Esophagus (tissue), 2 donors: ENCODE measurements at regions not wholly inside any gene's neighbourhood (a gene's known extent, or its start where the extent isn't known, plus 50 kb on each side); places are given as distances from the start of the nearest gene placed in this dataset.
"Not testable (repeated sequence)": the region's sequence is repeated elsewhere in the genome, so short reads cannot be mapped to it uniquely, and the experiment has no call there.

Experiments
- H3K27ac ChIP-seq, 2 donors: one replicate each; pipeline ENCODE4 v1.5.1; 2013; ENCODE audit warnings: low read depth in 2 of 2, mild to moderate bottlenecking in 2 of 2, inconsistent platforms in 1 of 2, low read length in 1 of 2, moderate library complexity in 1 of 2
- H3K27me3 ChIP-seq, 2 donors: one replicate each; pipeline ENCODE4 v1.6.1; 2013; ENCODE audit warnings: low read length in 2 of 2, control low read depth in 1 of 2, mild to moderate bottlenecking in 1 of 2; ENCODE audit not compliant: insufficient read depth in 2 of 2, control insufficient read depth in 1 of 2
- H3K36me3 ChIP-seq, 2 donors: one replicate each; pipeline ENCODE4 v1.6.1; 2013; ENCODE audit warnings: low read length in 1 of 2; ENCODE audit not compliant: control insufficient read depth in 2 of 2, insufficient read depth in 2 of 2
- H3K4me1 ChIP-seq, 2 donors: one replicate each; pipeline ENCODE4 v1.6.1; 2013; ENCODE audit warnings: low read length in 1 of 2; ENCODE audit not compliant: control insufficient read depth in 2 of 2, insufficient read depth in 2 of 2
- H3K4me3 ChIP-seq, 2 donors: one replicate each; pipeline ENCODE4 v1.5.1; 2013; ENCODE audit warnings: low read length in 2 of 2, mild to moderate bottlenecking in 2 of 2, low read depth in 1 of 2, moderate library complexity in 1 of 2
- H3K9me3 ChIP-seq, 2 donors: one replicate each; pipeline ENCODE4 v1.6.1; 2013; ENCODE audit warnings: mild to moderate bottlenecking in 2 of 2, low read depth in 1 of 2, low read length in 1 of 2, moderate library complexity in 1 of 2; ENCODE audit not compliant: control insufficient read depth in 2 of 2, insufficient read depth in 1 of 2
- WGBS, 2 donors: extraction: QIAGEN DNeasy Blood & Tissue Kit; methylation state at CpG; one replicate each; pipeline ENCODE4 v1.1.7; 2013; 5-methylcytosine and 5-hydroxymethylcytosine counted together
- donor health status: healthy with polysubstance abuse.
- donor health status: Bipolar disorder and iron deficiency.

GRCh38 chr10:28902215-28902614, 224.9 kb downstream of the BAMBI start:
- Histone ChIP-seq H3K27ac (no peak overlapping the region), H3K9me3 (no peaks in the 10 kb centered on the region), H3K4me1 (no peaks in the 10 kb centered on the region), H3K4me3 (no peak overlapping the region), H3K36me3 (no peaks in the 10 kb centered on the region), H3K27me3 (no peaks in the 10 kb centered on the region)
- 96 to 98% methylated on average over 3 of the region's 3 CpGs for WGBS, 2 donors

- WGBS, 2 donors, result 41 to 51% methylated on average over 2 of the region's 2 CpGs
- Histone ChIP-seq H3K27me3 (no peaks in the 10 kb centered on the region), H3K9me3 (no peaks in the 10 kb centered on the region), H3K36me3 (no peaks in the 10 kb centered on the region), H3K4me1 (no peaks in the 10 kb centered on the region), H3K27ac (no peak overlapping the region), H3K4me3 (no peak overlapping the region)
Measured at GRCh38 chr10:28903063-28903462, 225.7 kb downstream of the BAMBI start.

- no peaks in the 10 kb centered on the region for H3K36me3 ChIP-seq
- no peaks in the 10 kb centered on the region for H3K4me1 ChIP-seq
- no peaks in the 10 kb centered on the region for H3K9me3 ChIP-seq
- no peaks in the 10 kb centered on the region for H3K27me3 ChIP-seq
- no peak overlapping the region for H3K4me3 ChIP-seq
- H3K27ac ChIP-seq, result no peak overlapping the region
- 75 to 78% methylated on average over 6 of the region's 6 CpGs for WGBS, 2 donors
Measured at GRCh38 chr10:28903736-28904135, 226.4 kb downstream of the BAMBI start.

- 80 to 82% methylated on average over 5 of the region's 5 CpGs for WGBS, 2 donors
- Histone ChIP-seq H3K4me3 (no peak overlapping the region), H3K9me3 (no peaks in the 10 kb centered on the region), H3K27ac (no peak overlapping the region), H3K36me3 (no peaks in the 10 kb centered on the region), H3K4me1 (no peaks in the 10 kb centered on the region), H3K27me3 (no peaks in the 10 kb centered on the region)
Measured at GRCh38 chr10:28905371-28905770, 228.1 kb downstream of the BAMBI start.

- Histone ChIP-seq H3K36me3 (no peaks in the 10 kb centered on the region), H3K27me3 (no peaks in the 10 kb centered on the region), H3K27ac (no peak overlapping the region), H3K9me3 (no peaks in the 10 kb centered on the region), H3K4me3 (no peak overlapping the region), H3K4me1 (no peaks in the 10 kb centered on the region)
- 54 to 62% methylated on average over 11 of the region's 11 CpGs for WGBS, 2 donors
Measured at GRCh38 chr10:28906011-28906411, 228.7 kb downstream of the BAMBI start.

GRCh38 chr10:28906415-28906814, 229.1 kb downstream of the BAMBI start:
- no peaks in the 10 kb centered on the region for H3K36me3 ChIP-seq
- H3K27me3 ChIP-seq, result no peaks in the 10 kb centered on the region

GRCh38 chr10:28906934-28907333, 229.6 kb downstream of the BAMBI start:
- WGBS, 2 donors, result 82 to 86% methylated on average over 3 of the region's 3 CpGs
- Histone ChIP-seq H3K4me1 (no peaks in the 10 kb centered on the region), H3K27ac (no peak overlapping the region), H3K36me3 (no peaks in the 10 kb centered on the region), H3K27me3 (no peaks in the 10 kb centered on the region), H3K4me3 (no peak overlapping the region), H3K9me3 (no peaks in the 10 kb centered on the region)

More at GRCh38 chr10:28906415-28906814, 229.1 kb downstream of the BAMBI start:
- WGBS, 2 donors, result 52 to 65% methylated on average over 4 of the region's 4 CpGs
- Histone ChIP-seq H3K4me3 (no peak overlapping the region), H3K4me1 (no peaks in the 10 kb centered on the region), H3K9me3 (no peaks in the 10 kb centered on the region), H3K27ac (no peak overlapping the region)

- Histone ChIP-seq H3K9me3 (no peaks in the 10 kb centered on the region), H3K4me3 (no peak overlapping the region), H3K4me1 (peaks cover 0 to 2% of the 10 kb centered on the region in 2 donors), H3K27ac (no peak overlapping the region), H3K36me3 (no peaks in the 10 kb centered on the region), H3K27me3 (no peaks in the 10 kb centered on the region)
- WGBS, 2 donors, result 86 to 87% methylated on average over 5 of the region's 5 CpGs
Measured at GRCh38 chr10:28909875-28910274, 232.6 kb downstream of the BAMBI start.

- Histone ChIP-seq H3K27ac (no peak overlapping the region), H3K9me3 (no peaks in the 10 kb centered on the region), H3K27me3 (no peaks in the 10 kb centered on the region), H3K36me3 (no peaks in the 10 kb centered on the region), H3K4me1 (peaks cover 0 to 2% of the 10 kb centered on the region in 2 donors), H3K4me3 (no peak overlapping the region)
- 56 to 60% methylated on average over 3 of the region's 3 CpGs for WGBS, 2 donors
Measured at GRCh38 chr10:28910956-28911355, 233.6 kb downstream of the BAMBI start.

- WGBS, 2 donors, result 73 to 77% methylated on average over 8 of the region's 8 CpGs
- not testable (repeated sequence) for H3K4me3 ChIP-seq, H3K4me1 ChIP-seq, H3K27me3 ChIP-seq, H3K27ac ChIP-seq, H3K9me3 ChIP-seq, H3K36me3 ChIP-seq
Measured at GRCh38 chr10:28911511-28911910, 234.2 kb downstream of the BAMBI start.
